ENCODE measurements at regions not wholly inside any gene's neighbourhood (a gene's known extent, or its start where the extent isn't known, plus 50 kb on each side); places are given as distances from the start of the nearest gene placed in this dataset.

DNA sequence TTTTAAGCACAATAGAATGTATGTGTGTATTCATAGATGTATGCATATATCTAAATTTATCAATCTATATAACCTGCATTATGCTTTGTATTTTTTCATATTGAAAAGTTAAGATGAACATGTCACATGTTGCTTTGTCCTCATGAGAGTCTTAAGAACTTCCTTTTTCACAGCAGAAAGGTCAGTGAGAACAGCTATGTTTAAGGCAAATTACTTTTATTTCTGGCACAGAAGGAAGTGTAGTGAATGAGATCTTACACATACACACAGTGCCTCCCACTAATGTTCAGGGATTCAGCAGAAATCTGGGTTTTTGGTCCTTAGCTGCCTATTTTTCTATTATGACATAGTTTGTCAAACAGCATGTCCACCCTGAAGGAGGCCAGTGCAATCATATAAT is 134.8 kb downstream of the TMEM26 start:
- Histone ChIP-seq H3K4me1 (ENCODE audit: control insufficient read depth, insufficient read depth, low read length) (no peaks in the 10 kb centered on the region), H3K27ac (ENCODE audit: low read depth, low read length) (no peak overlapping the region), H3K4me3 (ENCODE audit: low read depth, low read length) (no peak overlapping the region)

GRCh38 chr10:61317706-61318105 is 135.5 kb downstream of the TMEM26 start:
- Histone ChIP-seq H3K27ac (ENCODE audit: low read depth, low read length) (no peak overlapping the region), H3K9me3 (ENCODE audit: control insufficient read depth, insufficient read depth, low read length) (no peaks in the 10 kb centered on the region), H3K9ac (ENCODE audit: low read depth, low read length) (no peak overlapping the region), H3K4me3 (ENCODE audit: low read depth, low read length) (no peak overlapping the region), H3K36me3 (ENCODE audit: control insufficient read depth, insufficient read depth, low read length) (no peaks in the 10 kb centered on the region), H3K27me3 (ENCODE audit: control insufficient read depth, insufficient read depth, low read length) (no peaks in the 10 kb centered on the region), H3K4me1 (ENCODE audit: control insufficient read depth, insufficient read depth, low read length) (no peaks in the 10 kb centered on the region)

More for the DNA sequence above, 134.8 kb downstream of the TMEM26 start:
- Histone ChIP-seq H3K27me3 (ENCODE audit: control insufficient read depth, insufficient read depth, low read length) (no peaks in the 10 kb centered on the region), H3K9me3 (ENCODE audit: control insufficient read depth, insufficient read depth, low read length) (no peaks in the 10 kb centered on the region), H3K9ac (ENCODE audit: low read depth, low read length) (no peak overlapping the region), H3K36me3 (ENCODE audit: control insufficient read depth, insufficient read depth, low read length) (no peaks in the 10 kb centered on the region)

- Histone ChIP-seq H3K4me3 (ENCODE audit: low read depth, low read length) (no peak overlapping the region), H3K4me1 (ENCODE audit: control insufficient read depth, insufficient read depth, low read length) (no peaks in the 10 kb centered on the region), H3K9ac (ENCODE audit: low read depth, low read length) (no peak overlapping the region), H3K27ac (ENCODE audit: low read depth, low read length) (no peak overlapping the region), H3K9me3 (ENCODE audit: control insufficient read depth, insufficient read depth, low read length) (no peaks in the 10 kb centered on the region), H3K36me3 (ENCODE audit: control insufficient read depth, insufficient read depth, low read length) (no peaks in the 10 kb centered on the region), H3K27me3 (ENCODE audit: control insufficient read depth, insufficient read depth, low read length) (no peaks in the 10 kb centered on the region)
These were observed 136.4 kb downstream of the TMEM26 start for GRCh38 chr10:61316676-61317265.

GRCh38 chr10:61314273-61314672 is 138.9 kb downstream of the TMEM26 start:
- Histone ChIP-seq H3K27ac (ENCODE audit: low read depth, low read length) (no peak overlapping the region), H3K9me3 (ENCODE audit: control insufficient read depth, insufficient read depth, low read length) (no peaks in the 10 kb centered on the region), H3K36me3 (ENCODE audit: control insufficient read depth, insufficient read depth, low read length) (no peaks in the 10 kb centered on the region), H3K9ac (ENCODE audit: low read depth, low read length) (no peak overlapping the region), H3K4me1 (ENCODE audit: control insufficient read depth, insufficient read depth, low read length) (no peaks in the 10 kb centered on the region), H3K4me3 (ENCODE audit: low read depth, low read length) (no peak overlapping the region), H3K27me3 (ENCODE audit: control insufficient read depth, insufficient read depth, low read length) (no peaks in the 10 kb centered on the region)

GRCh38 chr10:61313460-61313859 is 139.7 kb downstream of the TMEM26 start:
- no peak overlapping the region for H3K4me3 ChIP-seq (ENCODE audit: low read depth, low read length)
- H3K27me3 ChIP-seq (ENCODE audit: control insufficient read depth, insufficient read depth, low read length), result no peaks in the 10 kb centered on the region
- H3K9ac ChIP-seq (ENCODE audit: low read depth, low read length), result no peak overlapping the region
- no peaks in the 10 kb centered on the region for H3K9me3 ChIP-seq (ENCODE audit: control insufficient read depth, insufficient read depth, low read length)
- H3K4me1 ChIP-seq (ENCODE audit: control insufficient read depth, insufficient read depth, low read length), result no peaks in the 10 kb centered on the region
- H3K36me3 ChIP-seq (ENCODE audit: control insufficient read depth, insufficient read depth, low read length), result no peaks in the 10 kb centered on the region
- no peak overlapping the region for H3K27ac ChIP-seq (ENCODE audit: low read depth, low read length)

DNA sequence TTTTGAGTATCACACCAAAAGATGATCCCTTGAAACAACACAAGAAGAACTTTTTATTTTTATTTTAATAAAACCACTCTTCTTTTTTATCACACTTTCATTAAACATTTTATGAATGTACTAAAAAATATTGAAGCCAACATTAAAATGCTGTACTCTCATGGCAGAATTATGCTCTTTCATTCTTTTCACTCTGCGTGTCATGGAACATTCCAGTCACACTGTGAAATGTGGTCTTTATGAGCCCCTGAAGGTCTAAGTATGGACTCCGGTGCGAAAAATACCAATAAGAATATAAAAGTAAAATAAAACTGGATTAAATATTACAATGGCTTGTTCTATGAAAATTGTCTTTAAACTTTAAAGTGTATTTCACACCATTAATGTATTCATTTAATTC is 148.4 kb downstream of the TMEM26 start:
- no peaks in the 10 kb centered on the region for H3K27me3 ChIP-seq (ENCODE audit: control insufficient read depth, insufficient read depth, low read length)
- H3K9me3 ChIP-seq (ENCODE audit: control insufficient read depth, insufficient read depth, low read length), result no peaks in the 10 kb centered on the region
- no peaks in the 10 kb centered on the region for H3K4me1 ChIP-seq (ENCODE audit: control insufficient read depth, insufficient read depth, low read length)
- no peaks in the 10 kb centered on the region for H3K36me3 ChIP-seq (ENCODE audit: control insufficient read depth, insufficient read depth, low read length)
- H3K9ac ChIP-seq (ENCODE audit: low read depth, low read length), result no peak overlapping the region
- H3K4me3 ChIP-seq (ENCODE audit: low read depth, low read length), result no peak overlapping the region
- no peak overlapping the region for H3K27ac ChIP-seq (ENCODE audit: low read depth, low read length)

- Histone ChIP-seq H3K27me3 (ENCODE audit: control insufficient read depth, insufficient read depth, low read length) (no peaks in the 10 kb centered on the region), H3K9ac (ENCODE audit: low read depth, low read length) (no peak overlapping the region)
These were observed 151.1 kb downstream of the TMEM26 start for GRCh38 chr10:61302124-61302523.

DNA sequence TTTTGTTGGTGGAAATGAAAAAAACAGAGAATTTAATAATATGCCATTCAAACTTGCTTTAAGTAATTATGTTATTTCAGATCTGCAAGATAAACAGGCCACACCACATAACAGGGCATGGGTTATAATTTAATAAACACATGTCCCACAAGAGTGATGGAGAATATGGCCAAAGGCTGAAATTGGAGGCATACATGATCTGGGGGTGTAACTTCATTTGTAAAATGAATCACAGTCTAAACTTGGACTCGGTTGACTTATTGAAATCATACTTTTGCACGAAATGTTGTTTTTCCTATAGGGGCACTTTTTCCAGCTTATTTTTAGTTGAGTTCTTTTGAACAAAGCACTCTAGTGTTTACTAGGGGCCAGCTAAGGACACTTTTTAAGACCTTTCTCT is 151.6 kb downstream of the TMEM26 start:
- Histone ChIP-seq H3K9ac (ENCODE audit: low read depth, low read length) (no peak overlapping the region), H3K9me3 (ENCODE audit: control insufficient read depth, insufficient read depth, low read length) (no peaks in the 10 kb centered on the region), H3K27me3 (ENCODE audit: control insufficient read depth, insufficient read depth, low read length) (no peaks in the 10 kb centered on the region), H3K4me1 (ENCODE audit: control insufficient read depth, insufficient read depth, low read length) (no peaks in the 10 kb centered on the region), H3K4me3 (ENCODE audit: low read depth, low read length) (no peak overlapping the region), H3K27ac (ENCODE audit: low read depth, low read length) (no peak overlapping the region), H3K36me3 (ENCODE audit: control insufficient read depth, insufficient read depth, low read length) (no peaks in the 10 kb centered on the region)

More at GRCh38 chr10:61302124-61302523, 151.1 kb downstream of the TMEM26 start:
- Histone ChIP-seq H3K4me3 (ENCODE audit: low read depth, low read length) (no peak overlapping the region), H3K27ac (ENCODE audit: low read depth, low read length) (no peak overlapping the region), H3K4me1 (ENCODE audit: control insufficient read depth, insufficient read depth, low read length) (no peaks in the 10 kb centered on the region), H3K9me3 (ENCODE audit: control insufficient read depth, insufficient read depth, low read length) (no peaks in the 10 kb centered on the region), H3K36me3 (ENCODE audit: control insufficient read depth, insufficient read depth, low read length) (no peaks in the 10 kb centered on the region)

DNA sequence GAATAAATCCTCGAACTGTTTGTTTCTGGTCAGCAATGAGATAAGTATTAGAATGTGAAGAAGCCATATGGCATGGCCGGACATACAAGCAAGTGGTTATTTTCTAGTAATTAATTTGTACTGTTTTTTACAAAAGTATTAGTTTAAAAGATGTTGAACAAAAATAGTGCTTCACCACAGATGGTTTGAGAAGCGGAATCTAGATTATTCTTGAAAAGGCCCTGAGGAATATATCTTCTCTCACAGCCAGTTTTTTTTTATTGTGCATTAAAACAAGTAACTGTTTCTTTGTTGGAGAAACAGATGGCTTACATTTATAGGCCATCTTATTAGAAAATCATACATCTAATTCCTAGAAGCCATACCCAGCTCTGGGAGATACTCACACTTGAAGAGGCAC is 153.3 kb downstream of the TMEM26 start:
- Histone ChIP-seq H3K4me3 (ENCODE audit: low read depth, low read length) (no peak overlapping the region), H3K36me3 (ENCODE audit: control insufficient read depth, insufficient read depth, low read length) (no peaks in the 10 kb centered on the region), H3K9me3 (ENCODE audit: control insufficient read depth, insufficient read depth, low read length) (no peaks in the 10 kb centered on the region), H3K4me1 (ENCODE audit: control insufficient read depth, insufficient read depth, low read length) (no peaks in the 10 kb centered on the region), H3K9ac (ENCODE audit: low read depth, low read length) (no peak overlapping the region), H3K27me3 (ENCODE audit: control insufficient read depth, insufficient read depth, low read length) (no peaks in the 10 kb centered on the region), H3K27ac (ENCODE audit: low read depth, low read length) (no peak overlapping the region)

GRCh38 chr10:61299156-61299555 is 154.0 kb downstream of the TMEM26 start:
- Histone ChIP-seq H3K27me3 (ENCODE audit: control insufficient read depth, insufficient read depth, low read length) (no peaks in the 10 kb centered on the region), H3K36me3 (ENCODE audit: control insufficient read depth, insufficient read depth, low read length) (no peaks in the 10 kb centered on the region), H3K4me3 (ENCODE audit: low read depth, low read length) (no peak overlapping the region), H3K27ac (ENCODE audit: low read depth, low read length) (no peak overlapping the region), H3K4me1 (ENCODE audit: control insufficient read depth, insufficient read depth, low read length) (no peaks in the 10 kb centered on the region), H3K9ac (ENCODE audit: low read depth, low read length) (no peak overlapping the region), H3K9me3 (ENCODE audit: control insufficient read depth, insufficient read depth, low read length) (no peaks in the 10 kb centered on the region)

DNA sequence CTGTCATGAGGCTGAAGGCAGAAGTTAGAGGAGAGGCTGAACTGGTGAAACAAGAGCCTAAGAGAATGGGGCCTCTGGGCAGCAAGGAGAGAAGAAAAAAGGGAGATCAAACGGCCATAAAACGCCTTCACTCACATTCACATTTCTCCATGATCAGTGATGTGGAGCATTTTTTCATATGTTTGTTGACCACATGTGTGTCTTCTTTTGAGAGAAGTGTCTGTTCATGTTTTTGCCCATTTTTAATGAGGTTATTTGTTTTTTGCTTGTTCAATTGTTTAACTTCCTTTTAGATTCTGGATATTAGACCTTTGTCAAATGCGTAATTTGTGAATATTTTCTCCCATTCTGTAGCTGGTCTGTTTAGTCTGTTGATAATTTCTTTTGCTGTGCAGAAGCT is 155.0 kb downstream of the TMEM26 start:
- Histone ChIP-seq H3K27ac (ENCODE audit: low read depth, low read length) (no peak overlapping the region), H3K4me3 (ENCODE audit: low read depth, low read length) (no peak overlapping the region), H3K36me3 (ENCODE audit: control insufficient read depth, insufficient read depth, low read length) (no peaks in the 10 kb centered on the region), H3K9me3 (ENCODE audit: control insufficient read depth, insufficient read depth, low read length) (no peaks in the 10 kb centered on the region), H3K4me1 (ENCODE audit: control insufficient read depth, insufficient read depth, low read length) (no peaks in the 10 kb centered on the region), H3K9ac (ENCODE audit: low read depth, low read length) (no peak overlapping the region), H3K27me3 (ENCODE audit: control insufficient read depth, insufficient read depth, low read length) (no peaks in the 10 kb centered on the region)

DNA sequence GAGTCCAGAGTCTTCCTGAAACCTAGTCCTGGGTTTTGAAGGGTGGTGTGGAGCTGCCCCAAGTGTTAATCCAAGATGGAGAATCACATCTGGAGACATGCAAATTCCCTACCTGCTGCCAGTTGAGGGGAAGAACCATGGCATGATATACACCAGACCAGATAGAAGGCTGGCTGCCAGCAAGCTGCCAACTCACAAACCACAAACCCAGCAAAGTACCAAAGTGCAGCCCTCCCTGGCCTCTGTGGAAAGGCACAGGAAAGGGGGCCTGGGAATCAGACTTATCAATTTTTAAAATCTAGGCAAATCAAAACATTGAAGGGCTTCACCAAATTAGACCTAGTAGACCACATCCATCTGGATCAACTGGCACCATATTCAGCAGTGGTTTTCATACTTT is 157.0 kb downstream of the TMEM26 start:
- Histone ChIP-seq H3K27ac (ENCODE audit: low read depth, low read length) (no peak overlapping the region), H3K4me1 (ENCODE audit: control insufficient read depth, insufficient read depth, low read length) (peaks cover 7% of the 10 kb centered on the region), H3K36me3 (ENCODE audit: control insufficient read depth, insufficient read depth, low read length) (no peaks in the 10 kb centered on the region), H3K4me3 (ENCODE audit: low read depth, low read length) (no peak overlapping the region), H3K9me3 (ENCODE audit: control insufficient read depth, insufficient read depth, low read length) (no peaks in the 10 kb centered on the region), H3K27me3 (ENCODE audit: control insufficient read depth, insufficient read depth, low read length) (no peaks in the 10 kb centered on the region), H3K9ac (ENCODE audit: low read depth, low read length) (no peak overlapping the region)
